IPS-18a (cell line): ENCODE measurements at regions not wholly inside any gene's neighbourhood (a gene's known extent, or its start where the extent isn't known, plus 50 kb on each side); places are given as distances from the start of the nearest gene placed in this dataset.

Experiments
- H3K27ac ChIP-seq: one replicate; pipeline ENCODE4 v1.5.1; 2013; ENCODE audit warnings: low read length
- H3K27me3 ChIP-seq: one replicate; pipeline ENCODE4 v1.6.1; 2013; ENCODE audit warnings: mild to moderate bottlenecking, low read length; ENCODE audit not compliant: control insufficient read depth, insufficient read depth
- H3K36me3 ChIP-seq: one replicate; pipeline ENCODE4 v1.6.1; 2013; ENCODE audit warnings: low read depth, low read length; ENCODE audit not compliant: control insufficient read depth
- H3K4me1 ChIP-seq: one replicate; pipeline ENCODE4 v1.6.1; 2013; ENCODE audit warnings: low read depth, low read length; ENCODE audit not compliant: control insufficient read depth
- H3K4me3 ChIP-seq: one replicate; pipeline ENCODE4 v1.5.1; 2013; ENCODE audit warnings: low read length
- H3K9ac ChIP-seq: one replicate; pipeline ENCODE4 v1.6.1; 2013; ENCODE audit warnings: mild to moderate bottlenecking, low read length, moderate library complexity
- H3K9me3 ChIP-seq: one replicate; pipeline ENCODE4 v1.6.1; 2013; ENCODE audit warnings: low read depth, low read length; ENCODE audit not compliant: control insufficient read depth

DNA sequence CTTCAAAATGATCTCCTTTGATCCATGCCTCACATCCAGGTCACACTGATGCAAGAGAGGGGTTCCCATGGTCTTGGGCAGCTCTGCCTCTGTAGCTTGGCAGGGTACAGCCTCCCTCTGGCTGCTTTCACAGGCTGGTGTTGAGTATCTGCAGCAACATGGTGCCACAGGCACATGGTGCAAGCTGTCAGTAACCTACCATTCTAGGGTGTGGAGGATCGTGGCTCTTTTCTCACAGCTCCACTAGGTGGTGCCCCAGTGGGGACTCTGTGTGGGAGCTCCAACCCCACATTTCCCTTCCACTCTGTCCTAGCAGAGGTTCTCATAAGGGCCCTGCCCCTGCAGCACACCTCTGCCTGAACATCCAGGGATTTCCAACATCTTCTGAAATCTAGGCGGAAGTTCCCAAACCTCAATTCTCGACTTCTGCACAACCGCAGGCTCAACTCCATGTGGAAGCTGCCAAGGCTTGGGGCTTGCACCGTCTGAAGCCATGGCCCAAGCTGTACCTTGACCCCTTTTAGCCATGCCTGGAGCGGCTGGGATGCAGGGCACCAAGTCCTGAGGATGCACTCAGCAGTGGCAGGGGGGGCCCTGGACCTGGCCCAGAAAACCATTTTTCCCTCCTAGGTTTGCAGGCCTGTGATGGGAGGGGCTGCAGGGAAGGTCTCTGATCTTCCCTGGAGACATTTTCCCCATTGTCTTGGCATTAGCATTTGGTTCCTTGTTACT, 137.8 kb upstream of the NUDT6 start:
- no peak overlapping the region for H3K27ac ChIP-seq
- no peaks in the 10 kb centered on the region for H3K4me1 ChIP-seq
- no peak overlapping the region for H3K4me3 ChIP-seq
- H3K9me3 ChIP-seq: no peaks in the 10 kb centered on the region
- H3K9ac ChIP-seq: no peak overlapping the region
- peaks cover 4% of the 10 kb centered on the region for H3K36me3 ChIP-seq
- no peaks in the 10 kb centered on the region for H3K27me3 ChIP-seq

- H3K27ac ChIP-seq: no peak overlapping the region
- H3K4me3 ChIP-seq: no peak overlapping the region
- no peaks in the 10 kb centered on the region for H3K27me3 ChIP-seq
- no peaks in the 10 kb centered on the region for H3K9me3 ChIP-seq
- H3K9ac ChIP-seq: no peak overlapping the region
- no peaks in the 10 kb centered on the region for H3K4me1 ChIP-seq
- no peaks in the 10 kb centered on the region for H3K36me3 ChIP-seq
Observed at GRCh38 chr4:123064390-123064789, 142.0 kb upstream of the NUDT6 start.

DNA sequence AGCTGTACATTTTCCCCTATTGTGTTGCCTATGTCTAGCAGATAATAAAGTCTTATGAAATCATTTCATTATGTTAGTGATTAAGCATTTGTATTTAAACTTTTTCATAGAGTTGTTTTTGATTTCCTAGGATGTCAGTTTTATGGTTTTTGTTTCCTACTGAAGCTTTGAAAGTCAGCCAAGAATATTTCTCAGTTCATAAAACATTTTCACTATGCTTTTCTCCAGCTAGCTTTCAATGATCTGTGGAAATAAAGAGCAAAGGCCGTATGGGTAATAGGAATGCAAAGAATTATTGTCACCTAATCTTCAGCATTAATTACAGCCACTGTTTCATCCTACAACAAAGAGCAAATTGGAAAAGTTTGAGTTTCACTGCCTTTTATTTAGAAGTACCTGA, 145.7 kb upstream of the NUDT6 start:
- H3K9me3 ChIP-seq: no peaks in the 10 kb centered on the region
- no peaks in the 10 kb centered on the region for H3K27me3 ChIP-seq
- H3K27ac ChIP-seq: no peak overlapping the region
- no peaks in the 10 kb centered on the region for H3K36me3 ChIP-seq
- H3K4me3 ChIP-seq: no peak overlapping the region
- H3K4me1 ChIP-seq: no peaks in the 10 kb centered on the region
- no peak overlapping the region for H3K9ac ChIP-seq

- Histone ChIP-seq H3K4me1 (no peaks in the 10 kb centered on the region), H3K4me3 (no peak overlapping the region), H3K27me3 (no peaks in the 10 kb centered on the region), H3K9me3 (no peaks in the 10 kb centered on the region), H3K27ac (no peak overlapping the region), H3K36me3 (no peaks in the 10 kb centered on the region), H3K9ac (no peak overlapping the region)
Observed at GRCh38 chr4:123072060-123072459, 149.7 kb upstream of the NUDT6 start.

DNA sequence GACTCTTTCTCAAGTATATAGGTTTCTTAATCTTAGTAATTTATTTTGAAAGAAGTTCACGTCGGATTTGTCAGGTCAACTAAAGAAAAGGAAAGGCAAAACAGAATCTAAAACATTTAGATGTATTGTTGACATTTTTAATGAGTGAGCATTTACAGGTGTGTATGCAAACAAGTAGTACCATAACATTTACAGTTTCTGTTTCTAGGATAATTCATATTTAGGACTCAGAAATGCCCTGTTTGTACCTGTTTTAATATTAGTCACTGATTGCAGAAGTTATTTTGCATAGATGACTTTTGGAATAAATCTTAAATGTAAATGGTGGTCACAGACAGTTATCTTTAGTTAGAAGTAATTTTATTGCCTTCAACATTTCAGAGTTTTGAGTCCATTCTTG, 151.3 kb upstream of the NUDT6 start:
- no peaks in the 10 kb centered on the region for H3K9me3 ChIP-seq

DNA sequence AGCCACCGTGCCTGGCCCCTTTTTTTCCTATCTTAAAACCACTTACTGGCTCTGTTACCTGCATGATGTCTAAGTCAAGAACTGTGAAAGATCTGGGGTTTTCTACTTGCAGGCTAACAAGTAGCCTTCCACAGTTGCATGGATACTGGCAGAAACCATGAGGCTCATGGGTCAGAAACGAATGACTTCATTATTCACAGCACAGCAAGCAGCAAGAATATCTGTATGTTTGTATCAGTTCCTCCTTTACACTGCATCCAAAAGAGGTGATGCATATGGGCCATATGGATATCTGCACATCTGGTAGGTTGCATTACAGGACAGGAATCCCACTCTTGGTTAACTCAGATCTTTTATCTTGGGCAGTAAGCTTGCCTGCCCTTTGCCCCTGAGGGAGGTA, 154.9 kb upstream of the NUDT6 start:
- no peaks in the 10 kb centered on the region for H3K36me3 ChIP-seq
- H3K27ac ChIP-seq: no peak overlapping the region
- no peaks in the 10 kb centered on the region for H3K27me3 ChIP-seq

More for the DNA sequence above, 151.3 kb upstream of the NUDT6 start:
- Histone ChIP-seq H3K36me3 (no peaks in the 10 kb centered on the region), H3K4me1 (no peaks in the 10 kb centered on the region), H3K9ac (no peak overlapping the region), H3K27me3 (no peaks in the 10 kb centered on the region), H3K4me3 (no peak overlapping the region), H3K27ac (no peak overlapping the region)

GRCh38 chr4:123081971-123082370, 159.6 kb upstream of the NUDT6 start:
- H3K36me3 ChIP-seq: no peaks in the 10 kb centered on the region

More for the DNA sequence above, 154.9 kb upstream of the NUDT6 start:
- Histone ChIP-seq H3K9ac (no peak overlapping the region), H3K4me3 (no peak overlapping the region), H3K9me3 (no peaks in the 10 kb centered on the region), H3K4me1 (no peaks in the 10 kb centered on the region)

GRCh38 chr4:123083646-123084045, 161.2 kb upstream of the NUDT6 start:
- Histone ChIP-seq H3K27me3 (no peaks in the 10 kb centered on the region), H3K4me3 (no peak overlapping the region), H3K9me3 (no peaks in the 10 kb centered on the region), H3K27ac (no peak overlapping the region), H3K36me3 (no peaks in the 10 kb centered on the region), H3K4me1 (no peaks in the 10 kb centered on the region), H3K9ac (no peak overlapping the region)

More at GRCh38 chr4:123081971-123082370, 159.6 kb upstream of the NUDT6 start:
- H3K9me3 ChIP-seq: no peaks in the 10 kb centered on the region
- no peak overlapping the region for H3K27ac ChIP-seq
- H3K27me3 ChIP-seq: no peaks in the 10 kb centered on the region
- H3K4me3 ChIP-seq: no peak overlapping the region
- no peak overlapping the region for H3K9ac ChIP-seq
- H3K4me1 ChIP-seq: no peaks in the 10 kb centered on the region

- Histone ChIP-seq H3K36me3 (peaks cover 8% of the 10 kb centered on the region), H3K27me3 (no peaks in the 10 kb centered on the region), H3K9me3 (no peaks in the 10 kb centered on the region), H3K4me3 (no peak overlapping the region), H3K27ac (no peak overlapping the region), H3K9ac (no peak overlapping the region), H3K4me1 (no peaks in the 10 kb centered on the region)
Observed at GRCh38 chr4:123088501-123088900, 166.1 kb upstream of the NUDT6 start.

GRCh38 chr4:123090886-123091285, 168.5 kb upstream of the NUDT6 start:
- no peaks in the 10 kb centered on the region for H3K27me3 ChIP-seq
- H3K9me3 ChIP-seq: no peaks in the 10 kb centered on the region
- H3K4me1 ChIP-seq: no peaks in the 10 kb centered on the region
- H3K36me3 ChIP-seq: peaks cover 8% of the 10 kb centered on the region
- H3K27ac ChIP-seq: no peak overlapping the region
- H3K4me3 ChIP-seq: no peak overlapping the region
- H3K9ac ChIP-seq: no peak overlapping the region

GRCh38 chr4:123092586-123092985, 170.2 kb upstream of the NUDT6 start:
- H3K4me3 ChIP-seq: no peak overlapping the region
- H3K27me3 ChIP-seq: no peaks in the 10 kb centered on the region
- H3K9me3 ChIP-seq: no peaks in the 10 kb centered on the region
- H3K27ac ChIP-seq: no peak overlapping the region
- H3K36me3 ChIP-seq: peaks cover 8% of the 10 kb centered on the region
- H3K9ac ChIP-seq: no peak overlapping the region
- H3K4me1 ChIP-seq: no peaks in the 10 kb centered on the region

DNA sequence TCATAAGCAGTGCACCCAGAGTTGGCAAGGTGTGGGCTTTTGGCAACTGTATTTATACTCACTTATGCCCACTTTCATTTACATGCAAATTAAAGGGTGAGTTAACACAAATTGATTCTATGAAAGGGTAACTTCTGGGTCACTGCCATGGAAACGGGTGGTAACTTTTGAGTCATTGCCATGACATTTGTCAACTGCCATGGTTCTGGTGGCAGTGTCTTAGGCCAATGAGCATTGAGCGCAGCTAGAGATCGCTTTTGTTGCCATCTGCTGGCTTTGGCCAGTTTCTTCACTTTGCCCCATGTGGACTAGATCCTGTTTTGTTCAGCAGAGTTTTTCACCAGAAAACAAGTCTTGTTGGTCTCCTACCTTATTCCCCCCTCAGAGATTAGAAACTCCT, 170.8 kb upstream of the NUDT6 start:
- Histone ChIP-seq H3K36me3 (peaks cover 8% of the 10 kb centered on the region), H3K9ac (no peak overlapping the region), H3K27ac (no peak overlapping the region), H3K4me3 (no peak overlapping the region), H3K4me1 (no peaks in the 10 kb centered on the region), H3K27me3 (no peaks in the 10 kb centered on the region), H3K9me3 (no peaks in the 10 kb centered on the region)
